Natural killer cell (primary cell): ENCODE measurements at regions not wholly inside any gene's neighbourhood (a gene's known extent, or its start where the extent isn't known, plus 50 kb on each side); places are given as distances from the start of the nearest gene placed in this dataset.

ENCODE experiments used
- ATAC-seq, 3 donors: fragments of 150-1000 bp in 2 of 3; fragments of 200-7000 bp in 1 of 3; cut with Tn5 transposase; 1 replicate in 1 of 3; 2 replicates in 2 of 3; pipeline ENCODE4 v1.10.0; 2021; ENCODE audit warnings: mild to moderate bottlenecking in 2 of 3, moderate library complexity in 2 of 3
- DNase-seq, 2 donors: peaks; one replicate each; pipeline versions ENCODE4 v3.0.0 to v3.0.0-alpha.2; 2013 to 2021; ENCODE audit warnings: mixed read lengths in 1 of 2
- H3K27ac ChIP-seq: one replicate; pipeline ENCODE4 v1.5.1; 2013; ENCODE audit warnings: mild to moderate bottlenecking, low read length
- H3K27me3 ChIP-seq: one replicate; pipeline ENCODE4 v1.6.1; 2013; ENCODE audit warnings: low read length; ENCODE audit not compliant: control insufficient read depth, insufficient read depth
- H3K36me3 ChIP-seq: one replicate; pipeline ENCODE4 v1.6.1; 2013; ENCODE audit warnings: low read length; ENCODE audit not compliant: control insufficient read depth, insufficient read depth
- H3K4me1 ChIP-seq: one replicate; pipeline ENCODE4 v1.6.1; 2013; ENCODE audit warnings: low read length; ENCODE audit not compliant: control insufficient read depth, insufficient read depth
- H3K4me3 ChIP-seq: one replicate; pipeline ENCODE4 v1.5.1; 2013; ENCODE audit warnings: low read length
- H3K9me3 ChIP-seq: one replicate; pipeline ENCODE4 v1.6.1; 2013; ENCODE audit warnings: low read length; ENCODE audit not compliant: control insufficient read depth, insufficient read depth
- H3K27ac Mint-ChIP-seq, 2 donors: one replicate each; pipeline ENCODE4 v1.8.0; 2022; ENCODE audit warnings: mild to moderate bottlenecking in 2 of 2, mixed read lengths in 2 of 2, moderate library complexity in 1 of 2
- H3K27me3 Mint-ChIP-seq, 2 donors: one replicate each; pipeline ENCODE4 v1.8.0; 2022; ENCODE audit warnings: low read depth in 2 of 2, mixed read lengths in 2 of 2
- H3K36me3 Mint-ChIP-seq: one replicate; pipeline ENCODE4 v1.8.0; 2022; ENCODE audit warnings: mixed read lengths
- H3K4me1 Mint-ChIP-seq, 2 donors: one replicate each; pipeline ENCODE4 v1.8.0; 2022; ENCODE audit warnings: mixed read lengths in 2 of 2
- H3K4me3 Mint-ChIP-seq: one replicate; pipeline ENCODE4 v1.8.0; 2022; ENCODE audit warnings: mild to moderate bottlenecking, moderate library complexity, mixed read lengths
- H3K9me3 Mint-ChIP-seq, 2 donors: one replicate each; pipeline ENCODE4 v1.8.0; 2022; ENCODE audit warnings: mixed read lengths in 2 of 2
- WGBS: methylation state at CpG from one replicate; pipeline ENCODE4 v1.1.7; 2013; ENCODE audit warnings: missing lambda C conversion rate; ENCODE audit not compliant: insufficient coverage; 5-methylcytosine and 5-hydroxymethylcytosine counted together
- intact Hi-C: fragments of 100-400 bp; cut with micrococcal nuclease; formaldehyde crosslinking; loops from one replicate; pipeline ENCODE4 v1.14.2; 2022
- TF ChIP-seq, protein P1 (sequence below): fragments of 200-600 bp; IDR thresholded peaks from one replicate; pipeline ENCODE4 v1.8.0; 2022; ENCODE audit warnings: antibody characterized with exemption

DNA sequence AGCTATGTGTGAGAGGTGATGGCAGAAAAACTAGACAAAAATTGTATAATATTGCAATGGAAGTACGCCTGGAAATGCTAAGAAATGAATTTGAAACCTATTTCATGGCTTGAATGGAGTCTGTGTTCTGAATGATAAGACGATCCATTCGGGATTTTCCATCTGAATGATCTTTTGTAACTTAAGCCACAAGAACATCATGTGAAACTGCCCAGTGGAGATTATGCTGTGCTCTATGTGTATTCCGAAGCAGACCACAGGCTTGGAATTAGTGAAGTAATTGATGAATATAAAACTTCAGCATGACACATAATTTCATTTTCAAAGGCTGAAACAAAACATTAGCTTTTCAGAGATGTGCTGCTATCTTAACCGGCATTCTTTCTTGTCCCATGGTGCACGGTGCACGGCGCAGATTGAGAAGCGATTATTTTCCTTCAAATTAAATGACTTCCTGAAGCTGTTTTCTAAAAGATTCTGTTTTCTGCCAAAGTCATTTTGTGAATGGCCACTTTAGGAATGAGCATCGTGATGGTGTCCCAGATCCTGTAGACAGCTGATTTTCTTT is 652.9 kb downstream of the PLA2G4A start:
- TF ChIP-seq, protein P1, sequence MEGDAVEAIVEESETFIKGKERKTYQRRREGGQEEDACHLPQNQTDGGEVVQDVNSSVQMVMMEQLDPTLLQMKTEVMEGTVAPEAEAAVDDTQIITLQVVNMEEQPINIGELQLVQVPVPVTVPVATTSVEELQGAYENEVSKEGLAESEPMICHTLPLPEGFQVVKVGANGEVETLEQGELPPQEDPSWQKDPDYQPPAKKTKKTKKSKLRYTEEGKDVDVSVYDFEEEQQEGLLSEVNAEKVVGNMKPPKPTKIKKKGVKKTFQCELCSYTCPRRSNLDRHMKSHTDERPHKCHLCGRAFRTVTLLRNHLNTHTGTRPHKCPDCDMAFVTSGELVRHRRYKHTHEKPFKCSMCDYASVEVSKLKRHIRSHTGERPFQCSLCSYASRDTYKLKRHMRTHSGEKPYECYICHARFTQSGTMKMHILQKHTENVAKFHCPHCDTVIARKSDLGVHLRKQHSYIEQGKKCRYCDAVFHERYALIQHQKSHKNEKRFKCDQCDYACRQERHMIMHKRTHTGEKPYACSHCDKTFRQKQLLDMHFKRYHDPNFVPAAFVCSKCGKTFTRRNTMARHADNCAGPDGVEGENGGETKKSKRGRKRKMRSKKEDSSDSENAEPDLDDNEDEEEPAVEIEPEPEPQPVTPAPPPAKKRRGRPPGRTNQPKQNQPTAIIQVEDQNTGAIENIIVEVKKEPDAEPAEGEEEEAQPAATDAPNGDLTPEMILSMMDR, result no peak
- H3K27me3 ChIP-seq, result no peaks in the 10 kb centered on the region
- ATAC-seq (no peak), DNase-seq (no peak)
- H3K4me1 ChIP-seq, result no peaks in the 10 kb centered on the region
- H3K36me3 ChIP-seq, result no peaks in the 10 kb centered on the region
- H3K4me3 ChIP-seq, result no peak overlapping the region
- H3K27ac Mint-ChIP-seq, result no peak overlapping the region
- H3K9me3 Mint-ChIP-seq, result peaks cover 5 to 8% of the 10 kb centered on the region in 2 donors
- no peaks in the 10 kb centered on the region for H3K27me3 Mint-ChIP-seq
- H3K27ac ChIP-seq, result no peak overlapping the region
- no peaks in the 10 kb centered on the region for H3K36me3 Mint-ChIP-seq
- no peak overlapping the region for H3K4me3 Mint-ChIP-seq
- H3K4me1 Mint-ChIP-seq, result no peaks in the 10 kb centered on the region
- intact Hi-C loops, result no loop called here
- no peaks in the 10 kb centered on the region for H3K9me3 ChIP-seq
- WGBS, result 92% methylated on average over 7 of the region's 10 CpGs

DNA sequence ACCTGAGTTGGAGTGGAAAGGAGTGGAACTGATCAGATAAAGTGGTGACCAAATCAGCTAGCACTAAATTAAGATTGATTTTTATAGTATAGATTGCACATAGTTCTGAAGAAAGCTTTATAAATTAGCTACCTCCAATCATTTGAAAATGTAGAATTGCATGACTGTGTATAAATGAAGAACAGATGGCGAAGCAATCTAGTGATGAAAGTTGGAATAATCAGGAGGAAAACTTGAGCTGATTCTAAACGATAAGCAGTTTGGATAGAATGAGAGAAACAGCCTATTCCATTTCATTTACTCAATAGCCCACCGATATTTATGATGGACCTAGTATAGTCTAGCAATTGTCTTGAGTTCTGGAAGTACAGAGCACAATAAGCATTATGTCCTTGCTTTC is 661.5 kb downstream of the PLA2G4A start:
- Mint-ChIP-seq H3K4me1 (no peaks in the 10 kb centered on the region), H3K27ac (no peak overlapping the region), H3K27me3 (no peaks in the 10 kb centered on the region), H3K9me3 (peaks cover 3 to 14% of the 10 kb centered on the region in 2 donors), H3K36me3 (no peaks in the 10 kb centered on the region), H3K4me3 (no peak overlapping the region)
- Histone ChIP-seq H3K27me3 (no peaks in the 10 kb centered on the region), H3K36me3 (no peaks in the 10 kb centered on the region), H3K4me1 (no peaks in the 10 kb centered on the region), H3K9me3 (no peaks in the 10 kb centered on the region), H3K4me3 (no peak overlapping the region), H3K27ac (no peak overlapping the region)
- TF ChIP-seq, protein P1, result no peak
- DNase-seq (no peak), ATAC-seq (no peak)
- no CpG with 5 or more reads among the region's 3 CpGs for WGBS
- intact Hi-C loops, result no loop called here

DNA sequence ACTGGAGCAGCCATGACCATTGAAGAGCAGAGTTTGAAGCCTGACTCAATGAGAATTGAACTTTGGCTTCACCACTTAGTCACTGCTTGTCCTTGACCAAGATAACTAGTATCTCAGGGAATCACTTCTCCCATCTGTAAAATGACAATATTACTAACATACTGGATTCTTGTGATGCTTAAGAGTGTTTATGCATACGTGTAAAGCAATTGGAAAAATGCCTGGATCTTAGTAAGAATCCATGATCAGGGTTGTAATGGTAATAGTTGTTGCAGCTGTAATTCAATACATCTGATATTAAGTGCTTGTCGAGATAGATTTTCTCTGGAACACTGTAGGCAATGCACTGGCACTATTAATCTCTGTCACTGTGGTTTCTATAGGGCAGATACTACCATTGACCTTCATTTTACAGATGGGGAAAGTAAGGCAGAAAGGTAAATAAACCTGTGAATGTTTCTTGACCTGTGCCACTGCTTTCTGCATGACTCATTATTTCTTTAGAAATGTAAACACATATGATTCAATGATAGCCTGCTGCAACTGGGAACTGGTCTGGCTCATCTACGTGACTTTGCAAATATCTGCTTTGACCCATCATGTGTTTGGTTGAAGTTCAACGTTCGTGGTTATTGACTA is 662.5 kb downstream of the PLA2G4A start:
- TF ChIP-seq, protein P1, result no peak
- Mint-ChIP-seq H3K9me3 (peaks cover 3 to 12% of the 10 kb centered on the region in 2 donors), H3K27ac (no peak overlapping the region), H3K27me3 (no peaks in the 10 kb centered on the region), H3K36me3 (no peaks in the 10 kb centered on the region), H3K4me1 (no peaks in the 10 kb centered on the region), H3K4me3 (no peak overlapping the region)
- no peaks in the 10 kb centered on the region for H3K9me3 ChIP-seq
- intact Hi-C loops, result no loop called here
- no peak overlapping the region for H3K4me3 ChIP-seq
- H3K4me1 ChIP-seq, result no peaks in the 10 kb centered on the region
- H3K27me3 ChIP-seq, result no peaks in the 10 kb centered on the region
- ATAC-seq (no peak), DNase-seq (no peak)
- H3K27ac ChIP-seq, result no peak overlapping the region
- H3K36me3 ChIP-seq, result no peaks in the 10 kb centered on the region
- 62% methylated on average over 5 of the region's 5 CpGs for WGBS

DNA sequence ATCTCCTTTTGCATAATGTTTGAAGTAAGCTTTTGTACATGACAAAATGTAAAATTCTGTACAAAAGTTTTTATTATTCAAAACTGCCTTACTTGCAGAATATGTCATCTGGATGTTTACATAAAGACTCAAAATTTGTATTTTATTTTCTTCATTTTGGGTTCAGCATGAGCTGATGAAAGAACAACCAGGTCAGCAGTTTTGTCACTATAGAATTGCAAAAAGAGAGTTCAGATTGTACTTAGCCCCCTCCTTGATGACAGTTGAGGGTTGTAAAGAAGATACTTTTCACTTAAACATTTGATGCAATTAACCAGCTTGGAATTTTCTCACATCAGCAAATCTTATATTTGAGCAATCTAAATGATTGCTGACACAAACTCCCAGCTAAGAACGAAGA is 669.3 kb downstream of the PLA2G4A start:
- H3K27ac Mint-ChIP-seq, result no peak overlapping the region
- TF ChIP-seq, protein P1, result no peak
- Histone ChIP-seq H3K36me3 (no peaks in the 10 kb centered on the region), H3K27me3 (no peaks in the 10 kb centered on the region), H3K9me3 (no peaks in the 10 kb centered on the region), H3K4me3 (no peak overlapping the region), H3K4me1 (no peaks in the 10 kb centered on the region), H3K27ac (no peak overlapping the region)
- H3K4me3 Mint-ChIP-seq, result no peak overlapping the region
- no peaks in the 10 kb centered on the region for H3K4me1 Mint-ChIP-seq
- ATAC-seq, result no peak
- peaks cover 10 to 13% of the 10 kb centered on the region in 2 donors for H3K9me3 Mint-ChIP-seq
- DNase-seq, result no peak
- H3K27me3 Mint-ChIP-seq, result no peaks in the 10 kb centered on the region
- WGBS, result no CpG with 5 or more reads among the region's 1 CpG
- intact Hi-C loops, result no loop called here
- no peaks in the 10 kb centered on the region for H3K36me3 Mint-ChIP-seq
